ENCODE measurements at regions not wholly inside any gene's neighbourhood (a gene's known extent, or its start where the extent isn't known, plus 50 kb on each side); places are given as distances from the start of the nearest gene placed in this dataset. TPM values are rescaled to one million over a fixed set of nuclear protein-coding genes. Genes with fewer than 3 reads are reported as not detected.

GRCh38 chr22:22428222-22429098 lies 80.1 kb downstream of the ZNF280B start:
- no peak for DNase-seq (ENCODE audit: extremely low spot score)
- Histone ChIP-seq H3K4me1 (ENCODE audit: insufficient read depth) (no peaks in the 10 kb centered on the region), H3K27ac (ENCODE audit: low read depth) (no peak overlapping the region), H3K4me3 (ENCODE audit: low read depth, low read length) (no peak overlapping the region), H3K36me3 (ENCODE audit: insufficient read depth) (no peaks in the 10 kb centered on the region)
- WGBS, result 77% methylated on average over 8 of the region's 8 CpGs

- no peaks in the 10 kb centered on the region for H3K36me3 ChIP-seq (ENCODE audit: insufficient read depth)
- H3K27ac ChIP-seq (ENCODE audit: low read depth), result no peak overlapping the region
- DNase-seq (ENCODE audit: extremely low spot score), result no peak
- no peak overlapping the region for H3K4me3 ChIP-seq (ENCODE audit: low read depth, low read length)
- H3K4me1 ChIP-seq (ENCODE audit: insufficient read depth), result no peaks in the 10 kb centered on the region
- 50% methylated on average over 6 of the region's 6 CpGs for WGBS
Observed at GRCh38 chr22:22429369-22430108, 79.0 kb downstream of the ZNF280B start.

- Histone ChIP-seq H3K4me1 (ENCODE audit: insufficient read depth) (no peaks in the 10 kb centered on the region), H3K36me3 (ENCODE audit: insufficient read depth) (no peaks in the 10 kb centered on the region), H3K27ac (ENCODE audit: low read depth) (no peak overlapping the region), H3K4me3 (ENCODE audit: low read depth, low read length) (no peak overlapping the region)
- 36% methylated on average over 4 of the region's 4 CpGs for WGBS
- DNase-seq (ENCODE audit: extremely low spot score), result no peak
Observed at GRCh38 chr22:22430111-22430820, 78.3 kb downstream of the ZNF280B start.

DNA sequence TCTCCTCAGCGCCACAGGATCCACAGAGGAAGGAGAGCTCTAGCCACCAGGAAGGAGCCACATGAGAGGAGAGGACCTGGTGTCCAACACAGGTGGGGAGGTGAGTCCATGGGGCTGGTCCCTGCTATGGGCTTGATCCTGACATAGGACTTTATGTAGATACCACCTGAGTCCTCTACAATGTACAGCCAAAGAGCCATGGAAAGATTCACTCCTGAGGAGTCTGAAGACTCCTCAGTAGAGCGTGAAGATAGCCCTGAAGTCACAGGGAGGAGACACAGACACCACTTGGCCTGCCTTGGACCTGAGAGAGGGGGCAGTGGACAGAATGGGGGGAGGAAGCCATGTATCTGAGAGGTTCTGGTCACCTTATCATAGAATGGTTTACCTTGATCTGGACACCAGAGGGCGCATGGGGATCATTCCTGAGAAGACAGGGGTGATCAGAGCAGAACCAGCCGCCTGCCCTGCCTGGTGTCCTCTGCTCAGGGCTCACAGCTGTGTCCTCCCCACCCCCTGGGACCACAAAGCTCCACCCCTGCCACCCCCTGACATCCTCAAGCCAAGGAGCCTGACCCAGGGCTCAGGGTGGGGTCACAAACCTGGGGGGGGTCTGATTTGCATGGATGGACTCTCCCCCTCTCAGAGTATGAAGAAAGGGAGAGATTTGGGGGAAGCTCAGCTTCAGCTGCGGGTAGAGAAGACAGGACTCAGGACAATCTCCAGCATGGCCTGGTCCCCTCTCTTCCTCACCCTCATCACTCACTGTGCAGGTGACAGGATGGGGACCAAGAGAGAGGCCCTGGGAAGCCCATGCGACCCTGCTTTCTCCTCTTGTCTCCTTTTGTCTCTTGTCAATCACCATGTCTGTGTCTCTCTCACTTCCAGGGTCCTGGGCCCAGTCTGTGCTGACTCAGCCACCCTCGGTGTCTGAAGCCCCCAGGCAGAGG lies 77.0 kb downstream of the ZNF280B start:
- 51% methylated on average over 7 of the region's 7 CpGs for WGBS
- no peak for DNase-seq (ENCODE audit: extremely low spot score)
- Histone ChIP-seq H3K27ac (ENCODE audit: low read depth) (no peak overlapping the region), H3K4me1 (ENCODE audit: insufficient read depth) (no peaks in the 10 kb centered on the region), H3K36me3 (ENCODE audit: insufficient read depth) (no peaks in the 10 kb centered on the region), H3K4me3 (ENCODE audit: low read depth, low read length) (no peak overlapping the region)

- no peak for DNase-seq (ENCODE audit: extremely low spot score)
- H3K4me1 ChIP-seq (ENCODE audit: insufficient read depth), result no peaks in the 10 kb centered on the region
- WGBS, result 62% methylated on average over 1 of the region's 1 CpG
- no peaks in the 10 kb centered on the region for H3K36me3 ChIP-seq (ENCODE audit: insufficient read depth)
- H3K27ac ChIP-seq (ENCODE audit: low read depth), result no peak overlapping the region
- H3K4me3 ChIP-seq (ENCODE audit: low read depth, low read length), result no peak overlapping the region
Observed at GRCh38 chr22:22432479-22432878, 76.1 kb downstream of the ZNF280B start.

GRCh38 chr22:22432937-22433336 lies 75.6 kb downstream of the ZNF280B start:
- H3K36me3 ChIP-seq (ENCODE audit: insufficient read depth), result no peaks in the 10 kb centered on the region
- H3K27ac ChIP-seq (ENCODE audit: low read depth), result no peak overlapping the region
- H3K4me3 ChIP-seq (ENCODE audit: low read depth, low read length), result no peak overlapping the region
- WGBS, result 81% methylated on average over 3 of the region's 3 CpGs
- H3K4me1 ChIP-seq (ENCODE audit: insufficient read depth), result no peaks in the 10 kb centered on the region
- no peak for DNase-seq (ENCODE audit: extremely low spot score)

GRCh38 chr22:22433770-22434169 lies 74.8 kb downstream of the ZNF280B start:
- H3K4me1 ChIP-seq (ENCODE audit: insufficient read depth), result no peaks in the 10 kb centered on the region
- WGBS, result 56% methylated on average over 4 of the region's 4 CpGs
- DNase-seq (ENCODE audit: extremely low spot score), result no peak
- H3K27ac ChIP-seq (ENCODE audit: low read depth), result no peak overlapping the region
- no peak overlapping the region for H3K4me3 ChIP-seq (ENCODE audit: low read depth, low read length)
- no peaks in the 10 kb centered on the region for H3K36me3 ChIP-seq (ENCODE audit: insufficient read depth)

Small RNA genes in the stretch of these regions (small RNA-seq; reads per million reads assigned to genes)
- gene AC245291.3, result not detected
- gene IGLVVII-41-1, result not detected
